Mesenchymal stem cell (in vitro differentiated cells and primary cell): ENCODE measurements at regions not wholly inside any gene's neighbourhood (a gene's known extent, or its start where the extent isn't known, plus 50 kb on each side); places are given as distances from the start of the nearest gene placed in this dataset.

Experiments used
- DNase-seq: peaks from one replicate; pipeline ENCODE4 v3.0.0-alpha.2; 2013
- H2AFZ ChIP-seq: one replicate; pipeline ENCODE4 v1.6.1; 2013; ENCODE audit warnings: low read depth, mild to moderate bottlenecking, control low read depth, inconsistent platforms, low read length, moderate library complexity
- H2AK5ac ChIP-seq: 2 replicates; pipeline ENCODE4 v1.6.1; 2013; ENCODE audit warnings: low read length, moderate library complexity, mild to moderate bottlenecking, inconsistent platforms; ENCODE audit not compliant: severe bottlenecking
- H2BK120ac ChIP-seq: one replicate; pipeline ENCODE4 v1.6.1; 2013; ENCODE audit warnings: low read depth, mild to moderate bottlenecking, inconsistent platforms, low read length, moderate library complexity
- H2BK12ac ChIP-seq, 2 experiments: one replicate each; pipeline ENCODE4 v1.6.1; 2013; ENCODE audit warnings: inconsistent platforms in 2 of 2, low read length in 2 of 2, mild to moderate bottlenecking in 2 of 2, moderate library complexity in 2 of 2, control low read depth in 1 of 2
- H2BK15ac ChIP-seq: one replicate; pipeline ENCODE4 v1.6.1; 2013; ENCODE audit warnings: mild to moderate bottlenecking, low read depth, inconsistent platforms; ENCODE audit not compliant: poor library complexity, severe bottlenecking
- H2BK5ac ChIP-seq: 2 replicates; pipeline ENCODE4 v1.6.1; 2013; ENCODE audit warnings: low read depth, mild to moderate bottlenecking, low read length, control low read depth, inconsistent platforms; ENCODE audit not compliant: poor library complexity, severe bottlenecking
- H3K14ac ChIP-seq, 2 experiments: one replicate each; pipeline ENCODE4 v1.6.1; 2013; ENCODE audit warnings: inconsistent platforms in 2 of 2, low read length in 2 of 2, control low read depth in 1 of 2, mild to moderate bottlenecking in 1 of 2, moderate library complexity in 1 of 2
- H3K18ac ChIP-seq, 2 experiments: one replicate each; pipeline ENCODE4 v1.6.1; 2013; ENCODE audit warnings: inconsistent platforms in 2 of 2, low read length in 2 of 2, control low read depth in 1 of 2, low read depth in 1 of 2, mild to moderate bottlenecking in 1 of 2
- H3K23ac ChIP-seq, 2 experiments: one replicate each; pipeline ENCODE4 v1.6.1; 2013; ENCODE audit warnings: inconsistent platforms in 2 of 2, low read length in 2 of 2, mild to moderate bottlenecking in 2 of 2, moderate library complexity in 2 of 2, control low read depth in 1 of 2
- H3K27ac ChIP-seq: 2 replicates; pipeline ENCODE4 v1.5.1; 2013; ENCODE audit warnings: mild to moderate bottlenecking, moderate library complexity, low read length, control low read depth, inconsistent platforms; ENCODE audit not compliant: poor library complexity, severe bottlenecking
- H3K27me3 ChIP-seq, 2 experiments: 2 replicates each; pipeline versions ENCODE4 v1.6.1 to v1.7.0; 2013; ENCODE audit warnings: low read length in 2 of 2, mild to moderate bottlenecking in 2 of 2, moderate library complexity in 2 of 2, control low read depth in 1 of 2, inconsistent platforms in 1 of 2; ENCODE audit not compliant: control insufficient read depth in 1 of 2, insufficient read depth in 1 of 2
- H3K36me3 ChIP-seq, 2 experiments: 2 replicates each; pipeline versions ENCODE4 v1.6.1 to v1.7.0; 2013; ENCODE audit warnings: low read length in 2 of 2, control low read depth in 1 of 2, inconsistent platforms in 1 of 2, low read depth in 1 of 2, mild to moderate bottlenecking in 1 of 2; ENCODE audit not compliant: insufficient read depth in 2 of 2, control insufficient read depth in 1 of 2
- H3K4ac ChIP-seq, 2 experiments: one replicate each; pipeline ENCODE4 v1.6.1; 2013; ENCODE audit warnings: inconsistent platforms in 2 of 2, low read length in 2 of 2, mild to moderate bottlenecking in 2 of 2, moderate library complexity in 2 of 2, control low read depth in 1 of 2, low read depth in 1 of 2
- H3K4me1 ChIP-seq: 2 replicates; pipeline ENCODE4 v1.6.1; 2013; ENCODE audit warnings: low read depth, low read length, control low read depth; ENCODE audit not compliant: control insufficient read depth, insufficient read depth
- H3K4me2 ChIP-seq: 2 replicates; pipeline ENCODE4 v1.6.1; 2013; ENCODE audit warnings: low read length, mild to moderate bottlenecking, inconsistent platforms; ENCODE audit not compliant: poor library complexity, severe bottlenecking
- H3K4me3 ChIP-seq, 2 experiments: 2 replicates each; pipeline versions ENCODE4 v1.5.1 to v1.7.0; 2013; ENCODE audit warnings: low read length in 2 of 2, mild to moderate bottlenecking in 2 of 2, control low read depth in 1 of 2, low read depth in 1 of 2; ENCODE audit not compliant: insufficient read depth in 1 of 2
- H3K79me1 ChIP-seq: replicated peaks from 2 replicates; pipeline ENCODE4 v1.6.1; 2013; ENCODE audit warnings: mild to moderate bottlenecking, control low read depth, low read length, inconsistent platforms; ENCODE audit not compliant: poor library complexity, severe bottlenecking
- H3K9ac ChIP-seq: 2 replicates; pipeline ENCODE4 v1.7.0; 2013; ENCODE audit warnings: mild to moderate bottlenecking, low read length, moderate library complexity
- H3K9me3 ChIP-seq: 2 replicates; pipeline ENCODE4 v1.7.0; 2013; ENCODE audit warnings: mild to moderate bottlenecking, low read length; ENCODE audit not compliant: control insufficient read depth
- H4K8ac ChIP-seq: one replicate; pipeline ENCODE4 v1.6.1; 2013; ENCODE audit warnings: inconsistent platforms, mild to moderate bottlenecking, low read length, moderate library complexity
- H4K91ac ChIP-seq: one replicate; pipeline ENCODE4 v1.6.1; 2013; ENCODE audit warnings: mild to moderate bottlenecking, low read length, inconsistent platforms

DNA sequence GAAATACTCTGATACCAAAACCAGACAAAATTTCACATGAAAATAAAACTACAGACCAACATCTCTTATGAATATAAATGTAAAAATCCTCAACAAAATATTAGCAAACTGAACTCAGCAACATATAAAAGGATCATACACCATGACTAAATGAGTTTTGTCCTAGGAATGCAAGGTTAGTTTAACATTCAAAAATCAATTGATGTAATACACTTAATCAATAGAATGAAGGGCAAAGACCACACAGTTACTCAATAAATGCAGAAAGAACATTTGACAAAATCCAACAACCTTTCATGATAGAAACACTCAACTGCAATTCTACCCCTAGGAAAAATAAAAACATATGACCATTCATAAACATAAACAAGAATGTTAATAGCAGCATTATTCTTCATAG is 50.2 kb upstream of the DCTD start:
- H3K9ac ChIP-seq, result no peak overlapping the region
- no peak overlapping the region for H4K91ac ChIP-seq
- H3K36me3 ChIP-seq, result no peaks in the 10 kb centered on the region
- H2BK15ac ChIP-seq, result no peak overlapping the region
- no peak overlapping the region for H2BK120ac ChIP-seq
- no peak overlapping the region for H3K4me3 ChIP-seq
- no peak overlapping the region for H2AK5ac ChIP-seq
- no peak overlapping the region for H3K23ac ChIP-seq
- no peaks in the 10 kb centered on the region for H3K27me3 ChIP-seq
- H3K79me1 ChIP-seq, result no peaks in the 10 kb centered on the region
- no peak overlapping the region for H4K8ac ChIP-seq
- no peaks in the 10 kb centered on the region for H3K4me1 ChIP-seq
- no peak overlapping the region for H2BK5ac ChIP-seq
- no peak overlapping the region for H3K18ac ChIP-seq
- peaks cover 8% of the 10 kb centered on the region for H3K9me3 ChIP-seq
- no peak overlapping the region for H2BK12ac ChIP-seq
- H3K4ac ChIP-seq, result no peak overlapping the region
- H3K14ac ChIP-seq, result no peak overlapping the region
- DNase-seq, result no peak
- H3K4me2 ChIP-seq, result no peak overlapping the region
- no peak overlapping the region for H3K27ac ChIP-seq
- H2AFZ ChIP-seq, result no peak overlapping the region
